GF-D8 (cell line): ENCODE measurements at regions not wholly inside any gene's neighbourhood (a gene's known extent, or its start where the extent isn't known, plus 50 kb on each side); places are given as distances from the start of the nearest gene placed in this dataset.

Experiments used
- DNase-seq: peaks from one replicate; lab custom pipeline; 2025; lab: John Stamatoyannopoulos, UW

DNA sequence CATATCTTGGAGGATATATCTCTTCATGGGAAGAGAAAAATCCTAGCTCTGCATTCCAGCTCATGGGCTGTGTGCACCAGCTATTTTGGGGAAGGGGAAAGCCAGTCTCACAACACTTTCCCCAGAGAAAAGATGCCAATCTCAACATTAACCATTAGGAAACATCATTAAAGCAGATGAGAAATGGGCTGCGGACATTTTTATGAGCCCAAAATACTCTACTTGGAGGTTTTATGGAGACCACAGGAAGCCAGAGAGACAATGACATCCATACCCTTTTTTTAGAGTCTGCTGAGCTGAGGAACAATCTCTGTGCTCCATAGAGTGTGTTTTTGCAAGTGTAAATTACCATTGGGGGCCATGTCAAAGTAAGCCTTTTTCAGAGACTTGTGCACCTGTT, 213.7 kb downstream of the TRIB2 start:
- no peak for DNase-seq

DNA sequence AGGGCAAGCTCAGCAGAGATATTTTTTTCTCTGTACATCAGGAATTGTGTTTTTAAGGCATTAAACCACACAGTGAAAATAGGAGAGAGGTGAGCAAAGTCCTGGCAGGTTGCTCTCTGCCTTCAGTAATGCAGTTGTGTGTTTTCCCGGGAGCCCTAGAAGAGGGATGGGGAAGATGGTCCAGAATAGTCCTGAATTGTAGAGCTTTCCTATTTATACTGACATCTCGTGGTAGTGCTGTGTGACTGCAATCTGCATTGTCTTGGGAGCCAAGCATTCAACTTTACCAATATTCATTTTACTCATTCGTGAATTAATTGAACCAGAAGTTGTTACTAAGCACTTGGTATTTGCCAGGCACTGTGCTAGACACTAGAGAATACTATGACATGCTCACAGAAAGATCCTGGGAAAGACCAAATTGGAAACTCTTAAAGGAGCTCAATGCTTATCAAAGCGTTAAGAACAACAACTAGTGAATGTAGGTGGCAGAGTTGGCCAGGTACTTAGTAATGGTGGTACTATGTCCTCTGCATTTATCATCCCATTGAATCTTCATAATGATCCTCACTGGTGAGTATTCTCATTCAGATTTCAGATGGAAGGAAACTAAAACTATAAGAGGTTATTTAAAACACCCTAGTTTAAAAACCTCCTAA, 214.6 kb downstream of the TRIB2 start:
- no peak for DNase-seq

DNA sequence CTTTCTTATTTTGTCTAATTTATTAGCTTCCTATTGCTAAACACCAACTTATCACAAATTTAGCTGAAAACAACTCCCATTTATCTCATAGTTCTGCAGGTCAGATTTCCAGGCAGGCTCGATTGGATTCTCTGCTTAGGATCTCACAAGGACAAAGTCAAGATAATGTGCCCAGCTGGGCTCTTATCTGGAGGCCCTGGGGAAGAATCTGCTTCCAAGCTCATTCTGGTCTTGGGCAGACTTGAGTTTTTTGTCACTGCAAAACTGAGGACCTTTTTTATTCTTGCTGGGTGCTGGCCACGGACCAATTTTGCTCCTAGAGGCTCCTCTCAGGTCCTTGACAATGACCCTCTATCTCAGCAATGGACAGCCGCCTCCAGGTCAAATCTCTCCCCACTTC, 215.5 kb downstream of the TRIB2 start:
- DNase-seq: no peak

DNA sequence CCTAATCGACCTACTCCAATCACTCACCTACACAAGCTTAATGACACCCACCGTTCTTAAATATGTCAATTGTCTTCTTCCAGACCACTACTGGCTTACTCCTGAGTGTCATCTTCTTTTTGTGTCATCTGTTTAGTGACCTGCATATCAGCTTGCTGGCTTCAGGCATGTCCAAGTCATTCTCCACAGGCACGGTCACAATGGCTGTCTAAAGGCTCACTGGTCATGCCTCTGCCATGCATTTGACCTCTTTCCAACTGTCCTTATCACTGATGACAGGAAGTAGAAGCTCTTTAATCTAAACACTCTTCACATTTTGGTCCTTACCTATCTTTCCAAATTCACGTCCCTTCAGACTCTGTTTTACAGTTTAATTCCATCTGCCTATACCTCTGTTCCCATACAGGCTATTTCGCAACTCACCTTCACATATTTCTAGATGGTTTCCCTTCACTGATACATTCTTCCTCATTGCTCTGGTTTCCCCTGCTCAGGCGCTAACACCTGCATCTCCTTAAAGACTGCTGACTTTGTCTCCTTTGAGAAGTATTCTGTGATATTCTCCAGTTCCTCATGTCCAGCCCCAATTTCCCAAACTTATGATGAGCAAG, 217.5 kb downstream of the TRIB2 start:
- DNase-seq: no peak

GRCh38 chr2:12935222-12935621, 218.5 kb downstream of the TRIB2 start:
- DNase-seq: no peak

DNA sequence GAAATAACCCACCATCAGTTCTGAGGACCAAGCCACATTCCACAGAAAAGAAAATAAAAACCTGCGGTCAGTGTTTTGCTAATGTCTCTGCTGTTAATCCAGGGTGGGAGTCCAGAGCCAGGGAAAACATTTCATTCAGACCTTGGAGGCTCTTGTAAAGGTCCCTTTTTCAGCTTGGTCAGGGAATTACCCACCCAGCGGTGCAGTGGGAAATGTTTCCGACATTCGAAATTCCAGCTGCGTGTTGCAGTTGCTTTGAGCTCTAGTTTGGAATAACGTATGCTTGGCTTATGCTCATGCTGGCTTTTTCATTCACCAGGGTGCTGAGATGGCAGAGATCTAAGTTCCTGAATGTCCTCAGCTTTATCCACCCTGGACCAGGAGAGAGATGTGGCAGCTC, 219.1 kb downstream of the TRIB2 start:
- DNase-seq: no peak

DNA sequence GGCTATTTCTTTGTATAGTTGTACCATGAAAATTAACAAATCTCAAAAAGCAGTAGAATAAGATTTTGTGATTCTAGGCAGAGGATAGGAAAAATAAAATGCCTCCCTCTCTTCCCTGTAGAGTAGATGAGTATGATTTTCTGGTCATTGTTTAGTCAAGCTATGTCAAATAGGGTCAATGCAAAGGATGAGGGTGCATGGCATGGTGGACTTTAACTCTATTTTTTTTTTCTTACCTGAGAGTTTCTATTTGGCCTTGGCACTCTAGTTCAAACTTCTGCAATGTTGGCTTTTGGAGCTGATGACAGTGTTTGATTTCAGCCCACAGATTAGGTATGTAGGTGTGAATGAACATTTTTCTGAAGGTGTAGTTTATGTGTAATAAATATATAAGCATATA, 224.5 kb downstream of the TRIB2 start:
- no peak for DNase-seq

GRCh38 chr2:12948231-12948960, 231.7 kb downstream of the TRIB2 start:
- no peak for DNase-seq

DNA sequence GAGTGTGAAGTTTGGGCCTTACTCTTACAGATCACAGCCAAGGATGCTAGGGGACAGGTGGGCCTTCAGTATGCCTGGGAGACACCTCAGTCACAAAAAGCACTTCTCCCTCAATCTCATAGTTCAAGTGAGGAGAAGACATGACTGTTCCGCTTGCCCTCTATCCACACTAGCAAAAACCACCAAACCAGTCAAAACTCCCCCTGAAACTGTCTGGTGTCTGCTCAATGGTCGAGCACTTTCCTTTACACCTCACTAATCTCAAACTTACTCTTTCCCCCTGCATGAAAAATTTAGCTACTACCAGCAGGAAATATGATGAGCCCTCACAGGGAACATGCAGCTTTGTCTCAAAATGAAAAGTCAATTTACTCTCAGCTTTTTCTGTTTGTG, 232.2 kb downstream of the TRIB2 start:
- DNase-seq: no peak

GRCh38 chr2:12949406-12949805, 232.7 kb downstream of the TRIB2 start:
- no peak for DNase-seq

DNA sequence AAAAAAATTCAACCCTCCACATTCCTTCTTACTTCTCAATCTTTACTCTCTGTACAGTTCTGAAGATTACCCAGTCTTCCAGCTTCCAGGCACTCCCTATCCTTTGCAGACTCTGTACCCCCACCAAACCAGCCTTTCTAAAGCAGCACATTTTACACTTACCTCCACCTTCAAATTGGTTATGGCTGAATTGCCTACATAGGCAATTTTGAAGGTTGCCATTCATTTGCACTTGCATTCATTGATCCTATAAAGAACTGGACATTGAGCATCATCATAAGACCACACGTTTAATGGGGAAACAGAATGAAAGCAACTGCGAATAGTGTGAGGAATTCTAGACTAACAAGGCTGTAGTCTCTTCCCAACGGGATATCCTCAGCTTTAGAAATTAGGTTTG, 233.4 kb downstream of the TRIB2 start:
- no peak for DNase-seq

DNA sequence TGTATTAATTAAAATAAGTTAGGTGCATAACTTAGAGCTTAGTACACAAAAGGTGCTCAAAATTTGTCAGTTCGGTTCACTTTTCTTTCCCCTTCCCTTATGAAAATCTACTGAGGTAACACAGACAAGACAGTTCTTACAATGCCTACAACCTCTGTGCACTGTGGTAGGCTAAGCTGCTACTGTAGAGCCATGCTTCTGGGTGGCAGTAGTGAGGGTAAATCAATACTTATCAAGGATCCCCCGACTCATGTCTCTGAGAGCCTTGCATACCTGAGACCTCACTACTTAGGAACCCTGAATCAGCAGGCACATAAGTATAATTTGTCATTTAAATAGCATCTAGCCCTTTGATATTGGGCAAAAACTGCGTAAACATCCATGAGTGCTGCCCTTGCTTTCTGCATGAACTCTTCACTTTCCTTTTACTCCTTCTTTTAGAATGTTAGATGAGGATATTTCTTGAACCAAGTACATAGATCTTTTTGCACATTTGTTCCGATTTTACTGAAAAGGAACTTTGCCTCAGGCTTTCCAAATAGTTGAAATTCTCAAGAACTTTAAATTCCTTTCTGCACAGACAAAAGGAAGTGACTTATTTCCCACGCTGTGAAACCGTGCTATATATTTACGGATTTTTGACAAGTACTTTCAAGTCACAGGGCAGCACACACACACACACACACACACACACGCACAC, 234.4 kb downstream of the TRIB2 start:
- no peak for DNase-seq

DNA sequence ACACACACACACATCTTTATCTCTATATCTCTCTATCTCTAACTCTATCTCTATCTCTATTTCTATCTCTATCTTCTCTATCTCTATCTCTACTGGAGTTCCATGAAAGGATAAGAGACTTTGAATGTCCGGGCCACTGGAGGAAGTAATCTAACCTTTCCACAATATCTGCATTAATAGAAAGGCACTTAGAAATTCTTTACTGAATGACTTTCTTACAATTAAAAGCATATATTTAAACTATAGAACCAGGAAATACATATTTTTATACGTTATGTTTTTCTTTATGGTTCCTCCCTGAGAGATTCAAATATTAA, 234.9 kb downstream of the TRIB2 start:
- DNase-seq: no peak

DNA sequence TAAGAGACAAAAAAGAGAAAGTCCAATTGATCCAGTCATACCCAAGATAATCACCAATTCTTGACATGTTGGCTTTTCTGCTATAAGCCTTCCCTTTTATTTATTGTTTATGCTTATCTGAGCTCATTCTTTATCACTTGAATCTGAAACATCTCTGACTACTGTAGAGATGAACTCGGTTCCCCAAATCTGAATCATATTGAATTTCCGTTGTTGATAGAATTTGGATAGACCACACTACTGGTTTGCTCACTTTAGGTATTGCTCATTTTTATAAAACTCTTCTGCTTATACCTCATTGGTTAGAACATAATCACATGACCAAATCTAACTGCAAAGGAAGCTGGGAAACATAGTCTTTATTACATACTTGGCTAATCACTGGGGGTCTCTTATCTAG, 236.9 kb downstream of the TRIB2 start:
- DNase-seq: no peak

DNA sequence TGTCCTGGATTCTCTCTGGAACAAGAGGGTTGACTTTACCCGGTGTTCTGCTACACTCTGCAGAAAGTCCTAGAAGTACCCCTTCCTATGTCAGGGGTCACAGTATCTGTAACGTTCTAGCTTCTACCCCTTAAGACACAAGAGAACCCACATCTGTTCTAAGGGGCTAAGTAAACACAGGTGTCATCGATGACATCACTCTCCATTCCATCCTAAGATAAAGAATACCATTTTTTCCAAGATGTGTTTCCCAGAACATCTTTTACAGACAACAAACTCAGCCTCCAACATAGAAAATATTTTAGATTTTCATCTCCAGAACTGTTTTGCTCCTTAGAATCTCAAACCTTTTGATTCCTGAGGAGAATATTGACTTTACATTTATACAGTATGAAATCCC, 239.1 kb downstream of the TRIB2 start:
- no peak for DNase-seq

- no peak for DNase-seq
Observed at GRCh38 chr2:12957251-12957650, 240.5 kb downstream of the TRIB2 start.

DNA sequence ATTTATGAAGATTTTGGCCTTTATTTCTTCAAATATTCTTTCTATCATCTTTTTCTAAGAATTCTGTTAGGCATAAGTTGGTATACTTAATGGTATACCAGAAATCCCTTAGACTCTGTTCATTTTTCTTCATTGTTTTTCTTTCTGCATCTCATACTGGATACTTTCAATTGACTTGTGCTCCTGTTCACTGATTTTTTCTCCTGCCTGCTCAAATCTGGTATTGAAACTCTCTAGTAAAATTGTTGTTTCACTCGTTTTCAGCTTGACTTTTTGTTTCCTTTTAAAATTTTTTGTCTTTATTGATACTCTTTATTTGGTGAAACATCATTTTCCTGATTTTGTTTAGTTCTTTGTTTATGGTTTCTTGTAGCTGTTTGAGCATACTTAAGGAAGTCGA, 243.2 kb downstream of the TRIB2 start:
- DNase-seq: no peak

DNA sequence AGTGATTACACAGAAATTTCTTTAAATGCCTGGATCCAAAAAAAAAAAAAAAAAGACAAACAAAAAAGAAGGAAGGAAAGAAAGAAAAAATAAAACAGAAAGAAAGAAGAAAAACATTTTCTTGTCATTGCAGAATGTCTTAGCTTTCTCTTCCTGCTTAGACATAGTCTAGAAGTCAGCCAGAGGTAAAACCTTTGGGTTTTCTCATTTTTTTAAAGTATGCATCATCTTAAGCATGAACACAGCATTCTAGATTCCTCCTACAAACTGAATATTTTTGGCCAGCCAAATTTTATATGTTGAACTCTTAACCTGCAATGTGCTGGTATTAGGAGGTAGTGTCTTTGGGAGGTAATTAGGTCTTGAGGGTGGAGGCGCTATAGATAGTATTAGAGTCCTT, 243.9 kb downstream of the TRIB2 start:
- no peak for DNase-seq

DNA sequence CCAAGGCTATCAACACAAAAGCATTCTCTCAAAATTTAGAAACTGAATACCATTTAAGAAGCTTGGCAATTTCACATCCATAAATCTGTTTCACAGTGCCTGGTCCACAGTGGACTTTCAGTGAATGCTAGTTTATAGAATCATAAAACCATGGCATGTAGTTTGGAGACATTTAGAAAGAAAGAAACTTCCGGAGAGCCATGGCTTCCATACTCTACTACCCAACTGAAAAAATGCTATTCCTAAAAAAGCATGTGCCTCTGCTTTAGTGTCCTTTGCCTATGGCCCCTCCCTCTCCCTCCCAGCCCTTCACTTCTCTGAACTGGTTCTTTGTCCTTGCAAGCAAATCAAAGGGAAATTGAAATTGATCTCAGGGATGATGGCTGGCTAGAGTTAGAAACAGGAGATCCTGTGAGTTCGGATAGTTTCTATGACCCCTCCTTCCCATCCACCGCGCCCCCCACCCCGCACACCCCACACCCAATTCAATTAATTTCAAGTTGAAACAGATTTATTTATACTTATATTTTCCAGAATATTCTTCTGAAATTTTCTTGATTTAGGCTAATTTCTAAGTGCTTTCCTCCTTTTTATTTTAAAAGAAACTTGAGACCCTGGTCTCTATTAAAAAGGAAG, 248.3 kb downstream of the TRIB2 start:
- DNase-seq: no peak

DNA sequence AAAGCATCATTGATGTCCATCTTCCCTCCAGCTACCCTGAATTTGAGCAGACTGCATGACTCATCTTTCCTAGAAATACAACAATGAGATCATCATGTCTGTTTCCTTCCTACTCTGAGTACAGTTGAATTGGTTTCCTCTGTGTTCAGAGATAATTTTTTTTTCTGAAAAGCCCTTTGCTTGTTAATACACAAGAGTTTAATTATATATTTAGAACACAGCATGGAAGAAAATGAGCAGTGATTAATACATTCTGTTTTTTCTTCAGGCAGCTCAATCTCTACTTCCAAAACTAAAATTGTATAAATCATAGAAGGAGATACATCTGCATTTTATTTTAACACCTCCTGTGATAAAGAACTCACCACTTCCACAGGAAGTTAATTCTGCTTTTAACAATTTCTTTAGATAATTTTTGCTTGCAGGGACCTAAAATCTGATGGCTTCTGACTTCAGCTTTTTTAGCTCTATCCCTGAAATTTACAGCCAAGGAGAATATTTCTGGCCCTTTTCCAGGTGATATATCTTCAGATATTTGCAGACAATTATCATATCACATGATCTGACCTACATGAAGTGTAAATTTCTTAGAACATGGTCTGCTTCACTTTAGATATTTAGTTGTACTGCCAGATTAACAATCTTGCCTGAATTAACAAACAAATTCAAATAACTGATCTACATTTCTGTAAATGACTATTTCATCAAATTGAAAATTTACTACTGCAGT, 249.0 kb downstream of the TRIB2 start:
- DNase-seq: peak; percentile 26

DNA sequence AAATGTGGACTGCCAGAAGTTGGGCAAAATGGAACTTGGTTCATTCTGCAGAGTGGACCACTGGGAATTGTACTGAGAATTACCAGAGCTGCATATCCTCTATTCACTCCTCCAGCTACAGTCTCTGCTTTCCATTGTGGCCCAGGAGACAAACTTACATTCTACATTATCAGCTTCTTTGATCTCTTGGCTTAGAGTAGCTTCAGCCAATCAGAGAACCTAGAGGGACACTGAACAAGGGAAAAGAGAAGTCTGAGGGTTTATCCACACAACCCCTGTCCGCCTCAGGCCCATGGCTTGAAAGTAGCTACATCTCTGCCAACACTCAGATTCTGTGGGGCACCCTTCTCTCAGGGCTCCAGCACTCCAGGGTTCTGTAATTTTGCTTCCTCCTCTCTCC, 251.1 kb downstream of the TRIB2 start:
- no peak for DNase-seq

- no peak for DNase-seq
Observed at GRCh38 chr2:12968399-12968798, 251.7 kb downstream of the TRIB2 start.
